ENCODE measurements at regions not wholly inside any gene's neighbourhood (a gene's known extent, or its start where the extent isn't known, plus 50 kb on each side); places are given as distances from the start of the nearest gene placed in this dataset.

DNA sequence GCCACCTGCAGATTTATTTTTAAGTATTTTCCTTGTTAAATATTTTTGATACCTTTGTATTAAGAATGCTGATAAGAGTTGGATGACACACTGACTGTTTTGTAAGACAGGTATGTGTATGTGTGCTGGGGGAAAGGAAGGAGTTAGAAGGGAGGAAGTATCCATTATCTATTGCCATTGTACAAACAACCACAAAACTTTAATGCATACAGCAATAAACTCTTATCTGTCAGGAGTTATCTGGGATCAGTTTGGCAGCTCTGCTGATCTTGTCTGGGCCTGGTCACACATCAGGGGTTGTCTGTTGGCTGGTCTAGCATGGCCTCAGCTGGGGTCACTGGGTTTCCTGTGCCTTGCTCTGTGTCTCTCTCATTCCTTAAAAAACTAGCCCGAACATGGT is 423.9 kb upstream of the USP24 start:
- no peak for DNase-seq

DNA sequence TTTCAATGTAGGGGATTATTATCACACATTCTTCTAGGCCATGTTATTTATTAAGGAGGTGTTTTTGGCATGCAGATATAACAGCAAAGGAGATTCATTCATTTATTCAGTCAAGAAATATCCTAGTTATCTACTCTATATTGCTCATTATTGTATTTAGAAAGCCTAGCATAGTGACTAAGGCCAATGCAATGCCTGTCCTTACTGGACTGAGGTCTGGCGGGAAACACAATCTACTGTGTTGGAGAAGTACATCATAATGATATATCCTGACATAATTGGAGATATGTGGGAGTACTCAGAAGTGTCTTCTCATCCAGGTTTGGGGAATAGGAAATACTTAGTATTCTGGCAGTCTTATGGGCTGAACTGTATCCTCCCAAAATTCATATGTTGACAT is 421.5 kb upstream of the USP24 start:
- DNase-seq = no peak

DNA sequence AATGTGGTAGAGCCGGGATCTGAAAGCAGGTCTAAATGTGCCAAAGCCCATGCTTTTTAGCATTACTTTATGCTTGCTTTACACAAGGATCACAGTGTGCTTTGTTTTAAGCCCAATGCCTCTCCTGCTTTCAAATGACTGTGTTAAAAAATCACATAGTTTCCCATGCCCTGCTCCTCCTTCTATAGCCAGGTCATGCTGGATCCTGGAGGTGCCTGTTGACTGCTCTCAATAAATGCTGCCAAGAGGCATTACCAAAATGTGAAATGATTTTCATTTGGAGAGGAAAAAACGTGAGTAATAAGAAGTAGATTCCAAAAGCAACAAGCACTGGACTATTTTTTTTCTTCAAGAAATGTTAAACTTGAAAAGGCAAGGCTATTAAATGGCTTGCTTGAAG is 420.7 kb upstream of the USP24 start:
- DNase-seq = no peak

DNA sequence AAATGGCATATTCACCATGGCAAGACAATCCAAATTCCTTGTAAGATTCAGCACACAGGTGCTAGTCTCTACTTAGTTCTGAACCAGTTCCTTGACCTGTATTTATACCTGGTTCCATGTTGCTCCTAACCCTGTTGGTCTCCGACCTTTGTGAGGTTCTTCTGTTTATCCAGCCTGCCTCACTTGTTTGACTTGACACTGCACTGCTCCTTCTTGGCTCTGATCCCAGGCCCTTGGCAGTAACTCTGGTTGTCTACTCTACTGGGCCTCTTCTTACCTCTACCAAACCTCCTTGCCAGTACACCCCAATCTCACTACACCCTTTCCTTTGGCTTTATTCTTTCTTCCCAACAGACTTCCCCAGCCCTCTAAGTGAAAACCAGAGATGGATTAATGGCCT is 419.4 kb upstream of the USP24 start:
- no peak for DNase-seq

DNA sequence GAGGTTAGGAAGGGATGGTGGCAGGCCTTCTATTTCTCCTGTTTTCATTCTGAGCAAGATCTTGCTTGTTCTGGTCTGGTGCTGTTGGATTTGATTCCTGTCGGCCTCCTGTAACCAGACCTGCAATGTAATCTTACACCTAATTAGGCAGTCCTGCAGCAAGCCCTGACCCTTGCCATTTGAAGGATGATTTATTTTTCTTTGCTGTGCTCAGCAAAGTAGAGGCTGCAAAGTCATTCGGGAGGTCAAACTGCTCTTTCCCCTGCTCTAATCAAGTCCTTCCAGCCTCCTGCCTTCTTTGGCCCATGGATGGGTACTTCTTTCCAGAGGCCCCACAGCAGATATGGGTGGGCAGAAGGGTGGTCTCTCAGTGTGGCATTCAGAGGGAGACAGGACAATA is 417.7 kb upstream of the USP24 start:
- DNase-seq = no peak

DNA sequence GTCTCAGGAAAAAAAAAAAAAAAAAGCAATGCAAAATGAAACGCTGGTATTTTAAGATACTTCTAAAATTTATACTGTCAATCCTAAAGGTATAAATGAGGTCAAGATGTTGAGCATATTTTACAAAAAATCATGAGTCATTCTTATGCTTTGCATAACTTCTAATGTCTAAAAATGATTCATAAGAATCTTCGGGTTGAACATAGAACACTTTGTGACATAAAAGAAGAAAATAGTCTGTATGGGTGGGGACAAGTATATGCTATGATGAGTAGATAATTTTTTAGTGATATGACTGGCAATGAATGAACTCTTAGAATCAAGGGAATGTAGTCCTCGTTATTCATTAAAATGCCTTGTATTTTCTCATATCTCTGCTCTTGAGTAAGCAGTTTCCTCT is 416.9 kb upstream of the USP24 start:
- no peak for DNase-seq

DNA sequence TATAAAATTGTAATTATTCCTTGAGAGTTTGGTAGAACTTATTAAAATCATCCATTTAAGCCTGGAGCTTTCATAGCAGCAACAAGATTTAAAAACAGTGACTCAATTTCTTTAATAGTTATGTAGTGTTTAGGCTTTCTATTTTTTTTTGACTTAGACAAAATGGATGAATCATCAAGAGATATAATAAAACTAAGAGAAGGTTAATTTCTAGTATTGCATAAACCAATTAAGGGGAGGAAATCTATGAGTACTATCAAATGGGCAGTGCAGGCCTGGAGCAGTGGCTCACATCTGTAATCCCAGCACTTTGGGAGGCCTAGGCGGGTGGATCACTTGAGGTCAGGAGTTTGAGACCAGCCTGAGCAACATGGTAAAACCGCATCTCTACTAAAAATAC is 416.3 kb upstream of the USP24 start:
- no peak for DNase-seq

DNA sequence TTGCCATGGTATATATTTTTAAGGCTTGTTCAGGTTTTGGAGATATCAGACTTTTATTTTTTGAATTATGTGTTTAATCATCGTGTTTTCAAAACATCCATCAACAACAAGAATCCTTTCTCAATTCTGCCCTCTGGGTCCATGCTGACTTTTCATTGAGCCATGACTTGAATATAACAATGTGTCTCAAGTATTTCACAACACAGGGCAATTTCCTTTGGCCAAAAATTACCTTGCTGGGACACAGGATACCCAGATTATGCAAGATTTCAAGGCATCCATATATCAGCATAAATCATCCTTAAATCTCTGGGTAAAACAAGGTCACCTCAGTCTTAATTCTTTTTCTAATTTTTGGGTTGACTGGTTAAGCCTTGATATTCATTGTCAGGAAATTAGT is 411.2 kb upstream of the USP24 start:
- DNase-seq = no peak

DNA sequence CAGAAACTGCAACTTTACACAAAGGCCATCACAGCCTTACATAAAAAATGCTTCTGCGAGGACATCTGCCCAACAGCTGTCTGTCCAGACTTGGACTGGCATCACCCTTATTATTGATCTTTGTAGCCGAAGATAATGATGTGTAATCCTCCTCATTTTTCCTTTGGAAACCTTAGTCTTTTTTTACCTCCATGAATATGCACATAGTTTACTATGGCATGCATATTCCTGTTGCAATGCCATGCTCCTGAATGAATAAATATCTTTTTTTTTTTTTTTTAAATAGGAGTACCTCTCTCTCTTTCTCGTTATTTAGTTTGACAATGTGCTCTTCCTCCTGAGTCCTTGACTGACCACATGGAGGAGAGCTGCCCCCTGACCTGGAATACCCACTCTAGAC is 409.6 kb upstream of the USP24 start:
- no peak for DNase-seq

DNA sequence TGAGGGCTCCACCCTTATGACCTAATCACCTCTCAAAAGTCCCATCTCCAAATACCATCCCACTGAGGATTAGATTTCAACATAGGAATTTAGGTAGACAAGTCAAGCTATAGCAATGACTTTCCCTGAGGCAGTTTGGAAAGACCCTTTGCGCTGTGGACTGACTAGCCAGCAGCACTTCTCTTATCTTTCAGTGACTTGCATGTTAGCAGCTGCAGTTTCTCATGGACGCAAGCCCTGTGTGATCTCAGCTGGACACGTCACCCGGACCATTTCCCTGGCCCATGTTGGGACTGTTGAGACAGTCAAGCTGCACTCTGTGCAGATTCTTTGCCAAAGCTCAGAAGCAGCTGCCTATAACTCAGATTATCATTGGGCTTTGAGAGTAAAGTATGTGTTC is 408.1 kb upstream of the USP24 start:
- DNase-seq = no peak

DNA sequence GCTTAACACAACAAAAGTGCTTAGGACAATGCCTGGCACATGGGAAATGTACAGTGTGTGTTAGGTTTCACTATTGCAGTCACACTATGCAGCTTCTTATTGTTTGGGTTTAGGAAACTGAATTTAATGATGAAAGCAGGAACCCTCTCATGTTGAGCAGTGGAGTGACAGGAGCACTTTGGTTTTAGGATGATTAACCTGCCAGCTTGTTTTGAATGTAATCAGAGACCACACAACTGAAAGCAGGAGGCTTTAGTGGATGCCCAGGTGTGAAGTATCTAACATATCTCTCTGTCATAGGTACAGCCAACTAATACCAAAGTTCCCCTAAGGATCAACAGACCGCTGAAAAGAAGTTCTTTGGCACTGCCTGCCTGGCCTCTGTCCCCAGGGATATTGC is 406.9 kb upstream of the USP24 start:
- no peak for DNase-seq

DNA sequence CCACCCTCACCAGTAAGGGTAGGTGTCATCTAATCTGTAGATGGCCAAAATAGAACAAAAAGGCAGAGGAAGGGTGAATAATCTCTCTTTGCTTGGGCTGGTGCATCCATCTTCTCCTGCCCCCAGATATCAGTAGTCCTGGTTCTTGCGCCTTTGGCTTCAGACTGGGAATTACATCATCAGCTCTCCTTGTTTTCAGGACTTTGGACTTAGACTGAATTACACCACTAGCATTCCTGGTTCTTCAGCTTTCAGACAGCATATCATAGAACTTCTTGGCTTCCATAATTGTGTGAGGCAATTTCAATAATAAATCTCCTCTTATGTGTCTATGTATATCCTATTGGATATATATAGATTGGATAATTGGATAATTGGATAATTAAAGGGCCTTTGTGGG is 403.0 kb upstream of the USP24 start:
- no peak for DNase-seq

DNA sequence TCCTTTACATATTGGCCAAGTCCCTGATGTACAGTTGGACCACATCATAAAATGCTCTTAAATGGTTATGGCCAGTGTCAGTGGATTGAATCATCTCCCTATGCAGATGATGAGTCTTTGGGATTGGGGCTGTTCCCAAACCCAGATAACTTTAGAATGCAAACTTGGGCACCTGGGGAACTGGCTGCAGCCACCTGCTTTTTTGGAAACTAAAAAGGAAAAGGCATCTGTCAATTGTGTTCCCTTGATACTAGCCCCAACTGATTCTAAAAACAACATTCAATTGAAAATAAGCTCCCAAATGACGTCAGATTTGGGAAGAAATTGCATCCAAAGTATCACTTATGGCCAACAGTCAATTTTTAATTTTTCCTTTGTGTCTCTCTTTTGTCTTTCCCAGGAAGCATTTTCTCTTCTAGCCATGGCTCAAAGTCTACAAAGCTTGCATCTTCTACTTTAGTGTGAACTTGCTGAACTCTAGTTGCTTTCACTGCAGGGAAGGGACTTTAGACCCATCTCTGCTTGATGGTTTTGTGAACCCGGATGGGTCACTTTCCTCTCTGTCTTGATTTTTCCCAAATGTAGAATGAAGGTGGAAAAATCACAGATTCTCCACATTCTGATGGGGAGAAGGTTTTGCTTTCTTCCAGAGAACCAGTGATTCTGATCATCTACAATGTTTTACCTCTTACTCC is 402.3 kb upstream of the USP24 start:
- DNase-seq = no peak

DNA sequence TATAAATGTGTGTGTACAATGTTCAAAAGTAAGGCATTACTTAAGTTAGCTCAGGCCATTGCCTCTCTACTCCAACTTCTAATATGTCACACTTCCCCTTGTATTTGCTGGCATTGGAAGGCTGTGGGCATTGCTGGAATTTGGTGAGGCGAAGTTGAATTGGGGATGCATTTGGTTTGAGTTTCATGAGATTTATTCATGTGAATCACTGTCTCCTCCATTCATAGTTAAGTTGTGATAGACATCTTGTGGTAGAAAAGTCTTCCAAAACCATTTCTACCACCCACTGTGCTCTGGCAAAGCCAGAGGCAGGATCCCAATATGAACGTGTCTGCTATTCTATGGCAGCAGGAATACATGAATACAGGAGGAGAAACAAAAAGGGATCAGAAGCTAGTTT is 397.8 kb upstream of the USP24 start:
- DNase-seq = no peak

DNA sequence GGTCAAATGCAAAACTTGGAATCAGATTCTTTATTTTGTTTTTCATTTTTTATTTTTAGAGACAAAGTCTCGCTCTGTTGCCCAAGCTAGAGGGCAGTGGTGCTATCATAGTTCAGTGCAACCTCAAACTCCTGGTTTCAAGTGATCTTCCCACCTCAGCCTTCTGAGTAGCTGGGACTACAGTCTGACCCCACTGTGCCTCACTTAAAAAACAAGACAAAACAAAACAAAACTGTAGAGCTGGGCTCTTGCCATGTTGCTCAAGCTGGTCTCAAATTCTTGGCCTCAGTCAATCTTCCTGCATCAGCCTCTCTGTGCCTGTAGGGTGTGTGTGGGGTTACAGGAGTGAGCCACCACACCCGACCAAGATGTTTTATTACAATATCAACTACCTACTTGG is 396.0 kb upstream of the USP24 start:
- no peak for DNase-seq

DNA sequence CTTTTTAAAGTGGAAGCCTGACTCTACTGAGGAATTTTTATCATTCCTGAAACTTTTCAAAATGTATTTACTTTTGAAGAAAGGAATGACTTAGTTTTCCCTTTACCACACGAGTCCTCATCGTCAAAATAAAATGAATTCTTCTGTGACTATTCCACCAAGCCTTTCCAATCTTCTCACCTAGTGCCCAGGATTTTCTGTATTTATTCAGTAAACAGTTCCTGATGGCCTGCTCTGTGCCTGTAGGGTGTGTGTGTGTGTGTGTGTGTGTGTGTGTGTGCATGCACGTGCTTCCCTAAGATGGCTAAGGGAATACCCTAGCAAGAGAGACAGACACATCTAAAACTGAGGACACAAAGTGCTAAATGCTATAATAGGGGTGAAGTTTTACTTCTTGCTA is 395.0 kb upstream of the USP24 start:
- DNase-seq = no peak

DNA sequence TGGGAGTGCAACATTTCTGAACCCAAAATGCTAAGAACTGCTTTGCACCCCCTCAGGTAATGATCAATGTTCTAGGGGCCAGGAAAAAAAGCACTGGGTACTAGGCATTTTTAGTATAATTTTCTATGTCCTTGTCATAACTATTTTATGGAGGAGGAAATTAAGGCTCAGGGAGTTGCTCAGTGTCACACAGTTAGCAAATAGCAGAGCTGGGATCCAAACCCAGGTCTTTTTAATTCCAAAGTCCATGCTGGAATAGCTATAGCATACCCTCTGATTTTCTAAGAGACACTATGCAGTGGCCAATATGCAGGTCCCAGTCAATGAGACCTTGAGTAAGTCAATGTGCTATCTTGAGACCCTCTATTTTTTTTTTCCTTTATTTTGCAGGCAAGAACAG is 394.5 kb upstream of the USP24 start:
- no peak for DNase-seq

DNA sequence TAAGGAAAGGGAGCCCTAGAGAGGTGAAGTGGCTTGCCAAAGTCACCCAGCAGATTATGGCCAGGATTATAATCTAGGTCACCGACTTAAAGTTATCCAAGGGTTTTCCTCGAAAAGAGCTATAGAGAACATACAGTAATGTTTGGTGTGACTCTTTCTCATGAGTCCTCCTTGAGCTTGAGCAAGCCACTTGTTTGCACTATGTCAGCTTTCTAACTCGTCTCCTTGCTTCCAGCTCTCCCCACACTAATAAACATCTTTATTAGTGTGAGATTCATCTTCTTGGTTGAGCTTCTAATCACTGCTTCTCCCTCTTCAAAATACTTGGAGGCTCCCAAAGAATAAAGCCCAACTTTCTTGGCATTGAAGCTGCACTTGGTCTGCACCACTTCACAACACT is 390.0 kb upstream of the USP24 start:
- DNase-seq = no peak

DNA sequence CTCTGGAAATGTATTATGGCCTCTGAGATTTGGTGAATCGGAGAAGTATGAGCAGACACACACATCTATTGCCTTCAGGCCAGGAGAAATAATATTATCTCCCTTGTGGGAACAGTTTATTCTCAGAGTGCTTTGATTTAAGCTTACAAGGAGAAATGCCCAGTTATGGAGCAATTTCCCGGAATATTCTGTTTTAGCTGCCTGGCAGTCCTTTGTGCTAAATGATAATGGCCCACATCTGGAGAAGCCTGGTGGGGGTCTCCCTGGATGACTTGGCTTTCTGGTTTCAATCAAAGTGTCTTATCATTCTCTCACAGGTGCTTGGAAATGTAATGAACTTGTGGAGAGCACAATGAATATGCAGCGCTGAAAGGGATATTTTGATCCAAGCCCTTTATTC is 389.6 kb upstream of the USP24 start:
- DNase-seq = no peak

DNA sequence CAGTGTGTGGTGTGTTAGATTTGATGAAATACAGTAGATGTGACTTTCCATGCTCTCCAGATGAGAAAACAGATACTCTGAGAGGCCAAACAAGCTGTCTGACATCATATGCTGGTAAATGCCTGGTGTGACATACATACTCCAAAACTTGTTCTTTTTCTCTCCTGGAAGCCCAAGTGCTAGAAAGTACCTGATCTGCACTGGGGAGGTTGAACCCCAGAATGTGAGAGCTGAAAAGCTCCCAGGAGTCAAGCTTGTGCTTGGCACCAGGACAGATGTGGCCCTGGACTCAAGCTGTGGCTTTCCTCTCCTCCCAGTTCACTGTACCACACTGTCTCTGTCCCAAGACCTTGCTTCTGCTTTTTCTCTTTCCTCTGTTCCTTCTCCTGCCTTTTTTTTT is 389.0 kb upstream of the USP24 start:
- no peak for DNase-seq

DNA sequence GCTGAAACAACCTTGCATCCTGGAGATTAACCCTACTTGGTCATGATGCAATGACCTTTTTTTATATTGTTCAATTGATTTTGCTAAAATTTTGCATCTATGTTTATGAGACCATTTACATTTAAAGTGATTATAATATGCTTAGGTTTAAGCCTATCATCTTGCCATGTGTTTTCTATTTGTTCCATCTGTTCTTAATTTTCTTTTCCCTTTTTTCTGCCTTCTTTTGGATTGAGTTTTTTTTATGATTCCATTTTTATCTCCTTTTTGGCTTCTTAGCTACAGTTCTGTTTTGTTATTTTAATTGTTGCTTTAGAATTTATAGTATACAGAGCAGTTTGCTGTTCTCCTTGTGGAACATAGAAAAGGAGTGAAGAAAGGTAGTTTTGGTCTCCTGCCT is 385.1 kb upstream of the USP24 start:
- DNase-seq = no peak

DNA sequence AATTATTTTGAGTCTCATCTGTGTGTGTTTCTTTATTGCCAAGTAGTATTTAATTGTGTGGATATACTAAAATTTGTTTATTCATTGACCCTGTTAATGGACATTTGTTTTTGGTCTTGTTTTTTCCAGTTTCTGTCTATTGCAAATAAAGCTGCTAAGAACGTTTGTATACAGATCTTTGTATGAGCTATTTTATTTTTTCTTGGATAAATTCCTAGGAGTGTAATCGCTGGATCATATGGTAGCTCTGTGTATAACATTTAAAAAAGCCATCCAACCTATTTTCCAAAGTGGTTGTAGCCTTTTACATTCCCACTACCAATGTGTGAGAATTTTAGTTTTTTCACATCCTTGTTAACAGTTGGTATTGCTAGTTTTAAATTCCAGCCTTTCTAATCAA is 382.7 kb upstream of the USP24 start:
- DNase-seq = no peak

DNA sequence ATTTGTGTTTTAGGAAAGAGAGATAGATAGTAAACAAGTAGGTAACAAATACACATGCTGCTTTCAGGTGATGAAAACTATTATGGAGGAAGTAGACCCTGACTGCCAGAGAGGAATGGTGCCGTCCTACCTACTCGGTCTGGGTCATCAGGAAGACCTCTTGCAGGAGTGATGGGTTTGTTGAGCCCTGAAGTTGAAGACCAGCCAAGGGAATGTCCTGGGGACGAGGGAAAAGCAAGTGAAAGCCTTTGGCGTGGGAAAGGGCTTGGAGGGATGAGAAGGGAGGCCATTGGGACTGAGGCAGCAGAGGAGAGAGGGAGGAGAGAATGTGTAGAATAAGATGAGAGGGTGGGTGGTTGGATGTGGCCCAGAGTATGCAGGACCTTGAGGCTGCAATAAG is 379.5 kb upstream of the USP24 start:
- DNase-seq = no peak

DNA sequence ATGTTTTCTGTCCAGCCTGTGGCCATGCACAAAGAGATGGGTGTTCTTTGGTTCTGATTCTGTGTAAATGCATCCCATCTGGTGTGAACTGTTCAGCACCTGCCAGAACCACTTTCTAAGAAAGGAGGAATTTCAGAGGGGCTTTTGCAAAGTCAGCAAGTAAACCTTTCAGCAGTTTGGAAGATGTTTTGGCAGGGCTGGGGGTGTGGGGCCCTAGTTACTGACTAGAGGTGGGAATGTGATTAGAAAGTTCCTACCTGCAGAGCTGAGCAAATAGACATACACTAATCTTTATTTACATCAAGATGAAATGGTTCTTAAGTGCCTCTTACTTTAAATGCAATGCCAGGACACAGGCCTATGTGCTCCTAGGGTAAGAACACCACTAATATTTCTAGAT is 378.1 kb upstream of the USP24 start:
- no peak for DNase-seq

DNA sequence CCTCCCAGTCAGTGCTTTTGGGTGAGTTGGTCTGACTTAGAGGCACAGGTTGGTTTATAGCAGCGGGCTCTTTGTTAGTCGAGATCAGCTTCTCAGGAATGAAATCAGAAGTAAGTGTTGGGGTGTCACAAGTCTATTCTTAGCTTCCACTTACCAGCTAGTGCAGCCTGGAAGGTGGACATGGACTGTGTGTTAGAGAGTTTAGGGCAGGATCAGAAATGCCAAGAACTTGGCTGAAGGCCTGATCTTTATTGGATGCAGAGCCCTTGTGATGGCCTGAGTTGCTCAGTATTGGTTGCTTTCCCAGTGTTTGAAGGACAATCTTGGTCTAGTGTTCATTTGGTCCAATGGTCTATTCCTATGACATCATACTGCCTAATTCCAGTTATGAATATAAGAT is 377.0 kb upstream of the USP24 start:
- DNase-seq = no peak

All from CD4-positive, alpha-beta T cell treated with Interleukin-4 for 1 hour (primary cell).